ENCODE measurements at regions not wholly inside any gene's neighbourhood (a gene's known extent, or its start where the extent isn't known, plus 50 kb on each side); places are given as distances from the start of the nearest gene placed in this dataset.

DNA sequence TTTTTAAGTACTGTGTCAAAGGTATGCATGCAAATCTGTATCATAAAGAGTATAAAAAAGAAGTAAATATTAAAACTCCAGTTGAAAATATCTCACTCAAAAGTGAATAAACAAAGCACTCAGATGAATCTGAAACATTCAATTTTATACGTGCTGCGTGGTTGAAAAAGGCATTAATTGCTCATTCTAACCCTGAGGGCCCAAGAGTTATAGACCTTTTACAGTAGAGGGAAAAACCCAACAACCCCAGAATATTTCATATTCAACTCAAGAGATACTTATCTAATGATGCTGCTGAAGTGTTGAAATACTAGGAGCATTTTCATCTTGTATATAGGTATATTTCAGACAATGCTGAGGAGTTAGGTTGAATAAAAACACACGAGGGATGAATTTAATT, 862.8 kb upstream of the CITED2 start:
- H3K27ac ChIP-seq (ENCODE audit: insufficient read depth, low read length, poor library complexity, severe bottlenecking), result no peak overlapping the region
- no peak overlapping the region for H3K4me3 Mint-ChIP-seq
- DNase-seq (no peak), ATAC-seq (ENCODE audit: low read depth in 2 of 2) (no peak)
- H3K27me3 Mint-ChIP-seq, result no peaks in the 10 kb centered on the region
- H3K27ac Mint-ChIP-seq, result no peak overlapping the region
- H3K4me3 ChIP-seq (ENCODE audit: low read depth, low read length), result no peak overlapping the region
- H3K27me3 ChIP-seq (ENCODE audit: control insufficient read depth, insufficient read depth, low read length), result no peaks in the 10 kb centered on the region
- no peaks in the 10 kb centered on the region for H3K4me1 ChIP-seq (ENCODE audit: control insufficient read depth, insufficient read depth, low read length, poor library complexity, severe bottlenecking)
- H3K36me3 Mint-ChIP-seq, result no peaks in the 10 kb centered on the region
- peaks cover 0 to 13% (median 0%) of the 10 kb centered on the region in 7 donors for H3K9me3 Mint-ChIP-seq
- H3K9me3 ChIP-seq (ENCODE audit: control insufficient read depth in 2 of 2, low read length in 2 of 2), result no peaks in the 10 kb centered on the region
- no peaks in the 10 kb centered on the region for H3K36me3 ChIP-seq (ENCODE audit: control insufficient read depth, insufficient read depth, low read length)
- no peaks in the 10 kb centered on the region for H3K4me1 Mint-ChIP-seq

DNA sequence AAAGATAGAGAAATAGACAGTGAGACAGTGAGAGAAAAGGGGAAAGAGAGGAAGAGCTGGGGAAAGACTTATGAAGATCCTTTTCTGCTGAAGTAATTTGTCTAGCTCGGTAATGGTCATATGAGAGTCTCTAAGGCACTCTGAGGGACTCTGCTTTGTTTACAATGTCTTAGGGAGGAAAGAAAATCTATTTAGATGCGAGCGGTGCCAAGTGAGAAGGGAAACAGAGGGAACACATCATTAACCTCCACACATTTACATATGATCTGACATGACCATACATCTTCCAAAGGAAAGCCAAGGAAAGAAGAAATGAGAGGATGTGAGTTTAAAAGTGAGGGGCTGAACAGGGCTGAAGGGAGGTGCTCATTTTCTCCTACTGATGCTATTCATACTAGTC, 862.3 kb upstream of the CITED2 start:
- Mint-ChIP-seq H3K4me3 (no peak overlapping the region), H3K27me3 (no peaks in the 10 kb centered on the region), H3K9me3 (peaks cover 0 to 15% (median 0%) of the 10 kb centered on the region in 7 donors), H3K36me3 (no peaks in the 10 kb centered on the region), H3K4me1 (no peaks in the 10 kb centered on the region), H3K27ac (no peak overlapping the region)
- H3K9me3 ChIP-seq (ENCODE audit: control insufficient read depth in 2 of 2, low read length in 2 of 2), result no peaks in the 10 kb centered on the region
- no peak for DNase-seq
- H3K27me3 ChIP-seq (ENCODE audit: control insufficient read depth, insufficient read depth, low read length), result no peaks in the 10 kb centered on the region
- no peaks in the 10 kb centered on the region for H3K36me3 ChIP-seq (ENCODE audit: control insufficient read depth, insufficient read depth, low read length)
- H3K4me3 ChIP-seq (ENCODE audit: low read depth, low read length), result no peak overlapping the region
- H3K4me1 ChIP-seq (ENCODE audit: control insufficient read depth, insufficient read depth, low read length, poor library complexity, severe bottlenecking), result no peaks in the 10 kb centered on the region
- ATAC-seq (ENCODE audit: low read depth in 2 of 2), result no peak
- H3K27ac ChIP-seq (ENCODE audit: insufficient read depth, low read length, poor library complexity, severe bottlenecking), result no peak overlapping the region

- Mint-ChIP-seq H3K27ac (no peak overlapping the region), H3K4me3 (no peak overlapping the region), H3K36me3 (no peaks in the 10 kb centered on the region), H3K4me1 (no peaks in the 10 kb centered on the region), H3K9me3 (peaks cover 0 to 19% (median 5%) of the 10 kb centered on the region in 7 donors), H3K27me3 (no peaks in the 10 kb centered on the region)
- no peaks in the 10 kb centered on the region for H3K27me3 ChIP-seq (ENCODE audit: control insufficient read depth, insufficient read depth, low read length)
- no peak overlapping the region for H3K4me3 ChIP-seq (ENCODE audit: low read depth, low read length)
- no peaks in the 10 kb centered on the region for H3K9me3 ChIP-seq (ENCODE audit: control insufficient read depth in 2 of 2, low read length in 2 of 2)
- no peaks in the 10 kb centered on the region for H3K4me1 ChIP-seq (ENCODE audit: control insufficient read depth, insufficient read depth, low read length, poor library complexity, severe bottlenecking)
- no peaks in the 10 kb centered on the region for H3K36me3 ChIP-seq (ENCODE audit: control insufficient read depth, insufficient read depth, low read length)
- DNase-seq (no peak), ATAC-seq (ENCODE audit: low read depth in 2 of 2) (no peak)
- H3K27ac ChIP-seq (ENCODE audit: insufficient read depth, low read length, poor library complexity, severe bottlenecking), result no peak overlapping the region
Measured at GRCh38 chr6:140230282-140230681, 855.8 kb upstream of the CITED2 start.

DNA sequence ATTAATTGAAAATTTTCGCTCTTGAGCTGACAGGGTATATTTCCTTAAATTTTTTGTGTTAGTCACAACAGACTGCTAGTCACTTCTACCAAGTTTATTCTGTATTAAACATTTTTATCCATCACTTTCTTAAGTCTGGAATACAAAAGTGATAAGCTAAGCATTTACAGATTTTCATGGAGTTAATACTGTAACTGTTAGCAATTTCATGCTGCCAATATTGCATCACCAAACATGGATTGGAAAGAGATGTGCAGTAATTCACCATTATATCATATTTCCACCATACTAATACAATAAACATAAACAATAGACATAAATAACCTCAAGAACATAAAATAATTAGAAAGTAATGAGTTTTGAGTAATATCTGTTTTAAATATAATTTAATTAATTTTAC, 854.0 kb upstream of the CITED2 start:
- no peak overlapping the region for H3K4me3 Mint-ChIP-seq
- no peaks in the 10 kb centered on the region for H3K36me3 Mint-ChIP-seq
- Histone ChIP-seq H3K9me3 (ENCODE audit: control insufficient read depth in 2 of 2, low read length in 2 of 2) (no peaks in the 10 kb centered on the region), H3K36me3 (ENCODE audit: control insufficient read depth, insufficient read depth, low read length) (no peaks in the 10 kb centered on the region), H3K4me3 (ENCODE audit: low read depth, low read length) (no peak overlapping the region), H3K27me3 (ENCODE audit: control insufficient read depth, insufficient read depth, low read length) (no peaks in the 10 kb centered on the region), H3K27ac (ENCODE audit: insufficient read depth, low read length, poor library complexity, severe bottlenecking) (no peak overlapping the region), H3K4me1 (ENCODE audit: control insufficient read depth, insufficient read depth, low read length, poor library complexity, severe bottlenecking) (no peaks in the 10 kb centered on the region)
- H3K9me3 Mint-ChIP-seq, result peaks cover 0 to 19% (median 5%) of the 10 kb centered on the region in 7 donors
- H3K27ac Mint-ChIP-seq, result no peak overlapping the region
- H3K4me1 Mint-ChIP-seq, result no peaks in the 10 kb centered on the region
- no peak for DNase-seq
- no peak for ATAC-seq (ENCODE audit: low read depth in 2 of 2)
- no peaks in the 10 kb centered on the region for H3K27me3 Mint-ChIP-seq

GRCh38 chr6:140226637-140227036, 852.2 kb upstream of the CITED2 start:
- H3K9me3 Mint-ChIP-seq, result peaks cover 0 to 7% (median 3%) of the 10 kb centered on the region in 7 donors
- H3K9me3 ChIP-seq (ENCODE audit: control insufficient read depth in 2 of 2, low read length in 2 of 2), result no peaks in the 10 kb centered on the region
- H3K4me3 Mint-ChIP-seq, result no peak overlapping the region
- no peaks in the 10 kb centered on the region for H3K27me3 Mint-ChIP-seq
- no peaks in the 10 kb centered on the region for H3K36me3 ChIP-seq (ENCODE audit: control insufficient read depth, insufficient read depth, low read length)
- no peak overlapping the region for H3K27ac ChIP-seq (ENCODE audit: insufficient read depth, low read length, poor library complexity, severe bottlenecking)
- no peak overlapping the region for H3K27ac Mint-ChIP-seq
- H3K36me3 Mint-ChIP-seq, result no peaks in the 10 kb centered on the region
- no peak for ATAC-seq (ENCODE audit: low read depth in 2 of 2)
- H3K4me3 ChIP-seq (ENCODE audit: low read depth, low read length), result no peak overlapping the region
- H3K4me1 ChIP-seq (ENCODE audit: control insufficient read depth, insufficient read depth, low read length, poor library complexity, severe bottlenecking), result no peaks in the 10 kb centered on the region
- H3K27me3 ChIP-seq (ENCODE audit: control insufficient read depth, insufficient read depth, low read length), result no peaks in the 10 kb centered on the region
- no peak for DNase-seq
- no peaks in the 10 kb centered on the region for H3K4me1 Mint-ChIP-seq

- Mint-ChIP-seq H3K4me1 (no peaks in the 10 kb centered on the region), H3K36me3 (no peaks in the 10 kb centered on the region), H3K27me3 (no peaks in the 10 kb centered on the region), H3K27ac (no peak overlapping the region), H3K9me3 (peaks cover 0 to 6% (median 0%) of the 10 kb centered on the region in 7 donors), H3K4me3 (no peak overlapping the region)
- no peak overlapping the region for H3K4me3 ChIP-seq (ENCODE audit: low read depth, low read length)
- no peaks in the 10 kb centered on the region for H3K9me3 ChIP-seq (ENCODE audit: control insufficient read depth in 2 of 2, low read length in 2 of 2)
- ATAC-seq (ENCODE audit: low read depth in 2 of 2) (no peak), DNase-seq (no peak)
- no peaks in the 10 kb centered on the region for H3K36me3 ChIP-seq (ENCODE audit: control insufficient read depth, insufficient read depth, low read length)
- no peaks in the 10 kb centered on the region for H3K4me1 ChIP-seq (ENCODE audit: control insufficient read depth, insufficient read depth, low read length, poor library complexity, severe bottlenecking)
- no peaks in the 10 kb centered on the region for H3K27me3 ChIP-seq (ENCODE audit: control insufficient read depth, insufficient read depth, low read length)
- no peak overlapping the region for H3K27ac ChIP-seq (ENCODE audit: insufficient read depth, low read length, poor library complexity, severe bottlenecking)
Measured at GRCh38 chr6:140225701-140226436, 851.4 kb upstream of the CITED2 start.

GRCh38 chr6:140217283-140217682, 842.8 kb upstream of the CITED2 start:
- DNase-seq (no peak), ATAC-seq (ENCODE audit: low read depth in 2 of 2) (no peak)
- Mint-ChIP-seq H3K36me3 (no peaks in the 10 kb centered on the region), H3K4me1 (no peaks in the 10 kb centered on the region), H3K27ac (no peak overlapping the region), H3K27me3 (peaks cover 4% of the 10 kb centered on the region), H3K9me3 (peaks cover 0 to 23% (median 7%) of the 10 kb centered on the region in 7 donors), H3K4me3 (no peak overlapping the region)
- Histone ChIP-seq H3K36me3 (ENCODE audit: control insufficient read depth, insufficient read depth, low read length) (no peaks in the 10 kb centered on the region), H3K27me3 (ENCODE audit: control insufficient read depth, insufficient read depth, low read length) (no peaks in the 10 kb centered on the region), H3K4me3 (ENCODE audit: low read depth, low read length) (no peak overlapping the region), H3K27ac (ENCODE audit: insufficient read depth, low read length, poor library complexity, severe bottlenecking) (no peak overlapping the region), H3K9me3 (ENCODE audit: control insufficient read depth in 2 of 2, low read length in 2 of 2) (peaks cover 0 to 4% of the 10 kb centered on the region in 2 experiments), H3K4me1 (ENCODE audit: control insufficient read depth, insufficient read depth, low read length, poor library complexity, severe bottlenecking) (no peaks in the 10 kb centered on the region)

GRCh38 chr6:140209775-140210174, 835.3 kb upstream of the CITED2 start:
- Histone ChIP-seq H3K4me1 (ENCODE audit: control insufficient read depth, insufficient read depth, low read length, poor library complexity, severe bottlenecking) (no peaks in the 10 kb centered on the region), H3K9me3 (ENCODE audit: control insufficient read depth in 2 of 2, low read length in 2 of 2) (no peaks in the 10 kb centered on the region), H3K27me3 (ENCODE audit: control insufficient read depth, insufficient read depth, low read length) (no peaks in the 10 kb centered on the region), H3K4me3 (ENCODE audit: low read depth, low read length) (no peak overlapping the region), H3K27ac (ENCODE audit: insufficient read depth, low read length, poor library complexity, severe bottlenecking) (no peak overlapping the region), H3K36me3 (ENCODE audit: control insufficient read depth, insufficient read depth, low read length) (no peaks in the 10 kb centered on the region)
- Mint-ChIP-seq H3K4me1 (no peaks in the 10 kb centered on the region), H3K27me3 (peaks cover 8% of the 10 kb centered on the region), H3K36me3 (no peaks in the 10 kb centered on the region), H3K4me3 (no peak overlapping the region), H3K27ac (no peak overlapping the region), H3K9me3 (peaks cover 0 to 6% (median 2%) of the 10 kb centered on the region in 7 donors)
- no peak for DNase-seq
- no peak for ATAC-seq (ENCODE audit: low read depth in 2 of 2)

Data from CD4-positive, CD25-positive, alpha-beta regulatory T cell (primary cell).